GM21528 (cell line): ENCODE measurements at regions not wholly inside any gene's neighbourhood (a gene's known extent, or its start where the extent isn't known, plus 50 kb on each side); places are given as distances from the start of the nearest gene placed in this dataset.

Experiments used
- ATAC-seq: cut with Tn5 transposase; IDR thresholded peaks from one replicate; pipeline ENCODE4 v1.9.1; 2021; ENCODE audit warnings: mild to moderate bottlenecking, moderate library complexity; ENCODE audit not compliant: unreplicated experiment, low FRiP score

- no peak for ATAC-seq
Measured at GRCh38 chr2:5538772-5539171, 153.4 kb upstream of the SOX11 start.

- ATAC-seq, result no peak
Measured at GRCh38 chr2:5539282-5540165, 152.7 kb upstream of the SOX11 start.

GRCh38 chr2:5540856-5541255, 151.3 kb upstream of the SOX11 start:
- no peak for ATAC-seq

- no peak for ATAC-seq
Measured at GRCh38 chr2:5544205-5544786, 147.9 kb upstream of the SOX11 start.

- no peak for ATAC-seq
Measured at GRCh38 chr2:5546181-5546580, 146.0 kb upstream of the SOX11 start.

- no peak for ATAC-seq
Measured at GRCh38 chr2:5548991-5549715, 143.0 kb upstream of the SOX11 start.

GRCh38 chr2:5549771-5550170, 142.4 kb upstream of the SOX11 start:
- no peak for ATAC-seq

GRCh38 chr2:5555636-5556035, 136.5 kb upstream of the SOX11 start:
- no peak for ATAC-seq

GRCh38 chr2:5561006-5561405, 131.2 kb upstream of the SOX11 start:
- ATAC-seq, result no peak

- ATAC-seq, result no peak
Measured at GRCh38 chr2:5562426-5562825, 129.8 kb upstream of the SOX11 start.

- no peak for ATAC-seq
Measured at GRCh38 chr2:5562865-5563264, 129.3 kb upstream of the SOX11 start.

- ATAC-seq, result no peak
Measured at GRCh38 chr2:5563411-5563810, 128.8 kb upstream of the SOX11 start.

- ATAC-seq, result no peak
Measured at GRCh38 chr2:5569256-5569655, 122.9 kb upstream of the SOX11 start.

- ATAC-seq, result no peak
Measured at GRCh38 chr2:5576015-5576414, 116.2 kb upstream of the SOX11 start.

GRCh38 chr2:5587766-5588165, 104.4 kb upstream of the SOX11 start:
- ATAC-seq, result no peak

- no peak for ATAC-seq
Measured at GRCh38 chr2:5588601-5589000, 103.6 kb upstream of the SOX11 start.

GRCh38 chr2:5589183-5589582, 103.0 kb upstream of the SOX11 start:
- ATAC-seq, result no peak

GRCh38 chr2:5590886-5591285, 101.3 kb upstream of the SOX11 start:
- ATAC-seq, result no peak

GRCh38 chr2:5592916-5593315, 99.3 kb upstream of the SOX11 start:
- ATAC-seq, result no peak

GRCh38 chr2:5594249-5594695, 97.9 kb upstream of the SOX11 start:
- ATAC-seq, result no peak

GRCh38 chr2:5596868-5597267, 95.3 kb upstream of the SOX11 start:
- ATAC-seq, result no peak
